NOMO-1 treated with DMSO at 0.1 percent for 48 hours (cell line): ENCODE measurements at regions not wholly inside any gene's neighbourhood (a gene's known extent, or its start where the extent isn't known, plus 50 kb on each side); places are given as distances from the start of the nearest gene placed in this dataset.
A peak's percentile ranks its signal among the peaks of the same experiment; 100 is the strongest.

Source experiments
- DNase-seq: peaks from one replicate; lab custom pipeline; 2025; ENCODE audit not compliant: unreplicated experiment; lab: John Stamatoyannopoulos, UW

DNA sequence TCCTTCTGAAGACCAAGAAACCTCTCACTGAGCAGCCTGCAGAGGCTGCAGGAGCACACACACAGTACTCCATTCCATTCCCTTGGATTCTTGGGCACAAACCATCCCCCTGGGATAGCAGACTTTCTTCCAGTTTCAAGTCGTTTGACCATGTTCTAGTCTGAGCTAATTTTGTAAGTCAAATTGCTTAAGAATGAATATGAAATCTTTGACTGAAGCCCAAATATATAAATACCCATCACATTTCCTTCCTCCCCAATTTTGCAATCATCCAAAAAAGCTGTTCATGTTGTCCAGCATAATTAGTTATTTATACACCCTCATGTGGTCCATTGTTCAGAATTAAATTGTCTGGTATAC lies 231.2 kb upstream of the TPRG1 start:
- DNase-seq, result peak; percentile 89

DNA sequence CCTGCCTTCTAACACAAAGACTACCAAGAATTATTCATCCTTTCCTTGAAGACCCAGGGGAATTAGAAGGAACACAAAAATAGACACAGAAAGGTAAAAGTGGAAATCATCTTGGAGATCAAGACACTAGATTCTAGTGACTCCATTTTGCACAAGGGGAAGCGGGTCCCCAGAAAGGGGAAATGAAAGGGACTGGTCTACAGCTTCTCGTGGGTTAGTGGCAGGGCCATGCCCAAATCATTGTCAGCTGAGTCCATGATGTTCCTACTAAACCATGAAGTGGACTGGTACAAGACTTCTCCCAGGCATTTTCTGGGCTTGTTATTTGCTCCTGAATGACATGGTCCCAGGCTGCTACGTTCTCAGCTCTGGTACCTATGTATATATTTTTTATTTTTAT lies 230.7 kb upstream of the TPRG1 start:
- DNase-seq, result peak; percentile 97

DNA sequence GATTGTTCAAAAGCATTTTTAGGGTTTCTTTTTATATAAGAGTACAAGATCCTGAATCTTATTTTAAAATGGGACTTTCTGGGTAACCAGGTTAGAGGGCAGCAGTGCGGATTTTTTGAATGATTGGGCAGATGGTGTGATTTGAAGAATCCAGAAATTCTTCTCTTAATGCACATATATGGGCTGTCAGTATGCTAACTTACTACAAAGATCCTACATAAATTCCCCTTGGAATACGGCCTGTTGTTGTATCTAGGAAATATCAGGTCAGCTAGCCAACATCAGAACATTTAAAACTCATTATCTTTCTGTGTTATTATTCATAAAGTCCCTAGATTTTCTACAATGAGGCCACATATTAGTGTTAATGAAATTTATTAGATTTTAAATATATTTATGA lies 229.6 kb upstream of the TPRG1 start:
- DNase-seq, result no peak

GRCh38 chr3:188943591-188943990 lies 228.2 kb upstream of the TPRG1 start:
- DNase-seq, result no peak

DNA sequence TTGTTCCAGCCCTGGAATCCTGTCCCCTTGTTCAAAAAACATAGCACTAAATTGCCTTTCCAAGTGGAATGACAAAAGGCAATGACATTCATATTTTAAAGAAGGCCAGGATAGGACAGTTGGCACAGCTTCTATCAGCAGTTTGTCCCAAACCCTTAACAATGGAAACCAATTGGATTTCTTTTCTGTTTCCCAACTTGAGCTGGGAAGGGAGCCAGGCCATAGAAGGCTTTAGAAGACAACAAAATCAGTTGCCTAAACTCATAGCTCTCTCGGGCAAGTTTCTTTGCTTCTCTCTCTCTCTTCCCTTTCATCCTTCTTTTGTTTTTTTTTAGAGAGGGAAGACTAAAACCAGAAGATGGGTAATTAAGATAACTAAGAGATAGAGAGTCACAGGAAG lies 227.7 kb upstream of the TPRG1 start:
- DNase-seq, result no peak

DNA sequence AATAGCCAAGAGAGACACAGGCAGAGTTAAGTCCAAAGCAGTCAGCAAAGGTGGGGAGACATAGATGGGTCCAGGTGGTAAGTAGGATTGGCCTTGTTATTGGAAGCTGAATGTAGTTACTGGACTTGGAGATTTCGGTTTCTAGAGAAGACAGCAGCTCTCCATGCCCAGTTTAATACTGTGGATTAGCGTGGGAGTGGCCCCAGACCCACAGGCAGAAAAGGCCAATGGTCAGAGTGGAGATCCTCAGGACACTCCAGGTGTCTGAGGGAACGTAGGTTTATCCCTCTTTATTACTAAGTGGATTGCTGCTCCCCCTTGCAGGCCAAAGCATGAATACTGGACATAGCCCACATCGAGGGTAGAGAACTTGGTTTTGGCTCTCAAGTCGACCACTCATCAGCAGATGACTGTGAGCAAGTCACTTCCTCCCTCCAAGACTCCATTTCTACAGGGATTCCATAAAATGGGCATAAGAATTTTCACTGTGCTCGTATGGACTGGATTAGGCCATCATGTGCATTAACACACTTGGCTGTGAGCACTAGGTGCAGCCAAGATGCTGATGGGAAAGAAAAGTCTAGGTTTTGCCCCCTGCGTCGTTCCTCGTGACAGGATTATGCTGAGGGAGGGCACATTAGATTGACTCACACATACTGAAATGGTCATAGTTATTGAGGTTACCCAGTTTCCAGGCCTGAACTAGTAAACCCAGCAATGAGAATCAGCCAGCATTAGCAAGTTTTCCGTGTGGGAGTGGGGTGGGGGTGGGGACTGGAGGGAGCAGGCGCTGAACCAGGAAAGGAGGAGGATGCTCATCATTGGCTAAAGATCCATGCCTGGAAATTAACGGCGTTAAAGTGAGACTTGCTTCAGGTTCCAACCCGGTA lies 225.2 kb upstream of the TPRG1 start:
- DNase-seq, result no peak

- peak; percentile 99 for DNase-seq
Observed at GRCh38 chr3:188947401-188948280, 224.1 kb upstream of the TPRG1 start.

GRCh38 chr3:188948281-188948996 lies 223.3 kb upstream of the TPRG1 start:
- peak; percentile 88 for DNase-seq

DNA sequence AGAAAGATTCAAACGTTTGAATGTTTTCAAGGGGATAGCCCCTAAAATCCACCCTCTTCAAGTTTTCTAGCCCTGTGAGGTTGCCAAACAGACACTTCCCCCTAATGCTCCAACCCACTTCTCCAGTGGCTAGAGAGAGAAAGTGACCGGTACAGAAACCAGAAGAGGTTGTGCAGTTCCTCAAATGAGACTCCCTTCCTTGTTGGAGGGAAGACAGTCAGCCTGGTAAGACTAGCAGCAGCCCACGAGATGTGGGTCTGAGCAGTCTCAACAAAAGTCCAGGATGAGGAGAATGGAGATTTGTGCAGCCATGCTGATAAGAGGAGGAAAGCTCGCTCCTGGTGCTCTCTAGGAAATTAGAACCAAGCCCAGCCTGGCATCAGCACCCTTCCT lies 222.8 kb upstream of the TPRG1 start:
- DNase-seq, result peak; percentile 99

DNA sequence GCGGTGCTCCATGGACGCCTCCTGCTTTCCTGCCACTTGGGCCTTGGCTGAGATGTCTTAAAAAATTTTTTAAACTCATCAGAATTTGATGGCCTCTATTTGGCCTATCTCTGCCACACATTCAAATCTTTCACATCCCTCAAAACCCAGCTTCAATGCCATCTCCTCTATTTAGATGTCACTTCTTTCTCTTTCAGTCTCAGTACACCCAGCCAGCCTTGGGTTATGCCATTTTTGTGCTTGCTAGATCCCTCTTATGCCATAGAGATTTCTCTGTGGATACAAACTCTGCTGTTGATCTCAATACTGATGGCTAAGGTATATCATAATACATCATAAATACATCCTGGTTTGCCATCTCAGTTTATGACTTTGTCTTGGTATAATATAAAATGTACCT lies 222.3 kb upstream of the TPRG1 start:
- no peak for DNase-seq

- DNase-seq, result no peak
Observed at GRCh38 chr3:188949996-188950395, 221.8 kb upstream of the TPRG1 start.

GRCh38 chr3:188950832-188951489 lies 220.8 kb upstream of the TPRG1 start:
- DNase-seq, result peak; percentile 94

- DNase-seq, result no peak
Observed at GRCh38 chr3:188951734-188952133, 220.0 kb upstream of the TPRG1 start.

DNA sequence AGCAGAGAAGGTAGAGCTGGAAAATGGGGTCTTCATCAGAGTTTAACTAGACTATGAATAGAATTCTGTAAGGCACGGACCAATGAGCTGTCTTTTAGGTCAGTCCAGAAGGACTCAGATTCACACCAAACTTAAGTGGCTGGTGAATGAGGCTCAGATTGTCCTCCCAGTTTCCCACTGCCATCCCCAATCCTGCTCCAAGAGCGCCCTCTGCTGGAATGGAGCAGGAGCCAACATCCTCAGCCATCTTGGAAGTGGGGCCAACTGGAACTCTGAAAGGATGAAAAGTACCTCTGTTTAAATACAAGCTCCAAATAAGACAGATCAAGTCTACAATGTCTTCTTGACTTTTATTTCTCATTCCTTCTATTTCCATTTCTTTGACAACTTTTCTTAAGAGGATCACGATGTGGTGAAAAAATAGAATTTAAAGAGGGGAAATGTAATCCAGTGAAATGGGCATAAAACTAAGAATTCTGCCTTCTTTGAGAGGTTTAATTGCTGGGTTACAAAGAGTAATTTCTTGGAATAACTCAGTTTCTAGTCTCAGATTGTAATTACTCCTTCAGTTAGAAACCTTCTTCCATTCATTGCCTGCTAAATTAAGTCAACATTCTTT lies 217.1 kb upstream of the TPRG1 start:
- DNase-seq, result peak; percentile 90

DNA sequence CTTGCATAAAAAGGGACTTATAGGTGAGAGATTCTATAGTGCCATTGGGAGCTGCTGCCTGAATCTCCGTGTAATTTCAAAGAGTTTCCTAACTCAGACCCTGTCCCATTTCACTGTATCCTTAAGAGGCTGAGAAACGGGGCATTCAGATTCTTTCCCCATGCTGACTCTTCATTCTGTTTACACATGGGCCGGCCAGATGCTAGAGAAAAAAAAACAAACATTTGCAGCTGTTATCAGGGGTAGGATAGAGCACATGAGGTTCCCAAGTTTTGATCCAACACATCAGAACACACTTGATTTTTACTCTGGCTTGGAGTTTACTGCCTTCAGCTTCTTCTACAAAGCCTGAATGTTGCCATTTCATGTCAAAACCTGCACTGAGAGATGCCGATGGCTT lies 215.9 kb upstream of the TPRG1 start:
- no peak for DNase-seq

DNA sequence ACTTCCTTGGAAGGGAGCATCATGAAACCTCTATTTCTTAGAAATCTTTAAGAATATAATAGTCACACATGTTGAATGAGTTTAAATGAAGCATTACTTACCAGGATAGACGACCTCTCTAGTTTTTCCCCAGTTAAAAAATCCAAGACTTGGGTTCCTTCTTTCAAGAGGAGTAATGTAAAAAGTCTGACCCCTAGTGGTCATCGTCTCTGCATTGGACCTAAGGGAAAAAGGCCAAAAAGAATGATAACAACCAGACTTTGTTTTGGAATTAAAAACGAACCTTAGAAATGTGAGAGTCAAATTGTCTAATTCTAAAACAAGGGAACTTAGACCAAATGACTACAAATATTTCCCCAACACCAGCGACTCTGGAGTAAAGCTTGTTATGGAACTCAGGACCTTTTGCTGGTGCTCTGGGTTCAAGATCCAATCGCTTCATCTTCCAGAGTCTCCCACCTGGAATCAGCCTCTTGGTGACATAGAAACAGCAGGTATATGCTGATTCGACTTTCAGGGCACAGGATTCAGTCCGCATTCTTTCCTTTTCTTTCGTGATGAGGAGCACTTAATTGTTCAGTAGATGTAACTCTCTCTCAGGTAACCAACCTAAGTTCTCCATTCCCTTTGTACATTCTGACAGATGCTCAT lies 214.8 kb upstream of the TPRG1 start:
- peak; percentile 72 for DNase-seq

GRCh38 chr3:188959013-188959412 lies 212.8 kb upstream of the TPRG1 start:
- no peak for DNase-seq

DNA sequence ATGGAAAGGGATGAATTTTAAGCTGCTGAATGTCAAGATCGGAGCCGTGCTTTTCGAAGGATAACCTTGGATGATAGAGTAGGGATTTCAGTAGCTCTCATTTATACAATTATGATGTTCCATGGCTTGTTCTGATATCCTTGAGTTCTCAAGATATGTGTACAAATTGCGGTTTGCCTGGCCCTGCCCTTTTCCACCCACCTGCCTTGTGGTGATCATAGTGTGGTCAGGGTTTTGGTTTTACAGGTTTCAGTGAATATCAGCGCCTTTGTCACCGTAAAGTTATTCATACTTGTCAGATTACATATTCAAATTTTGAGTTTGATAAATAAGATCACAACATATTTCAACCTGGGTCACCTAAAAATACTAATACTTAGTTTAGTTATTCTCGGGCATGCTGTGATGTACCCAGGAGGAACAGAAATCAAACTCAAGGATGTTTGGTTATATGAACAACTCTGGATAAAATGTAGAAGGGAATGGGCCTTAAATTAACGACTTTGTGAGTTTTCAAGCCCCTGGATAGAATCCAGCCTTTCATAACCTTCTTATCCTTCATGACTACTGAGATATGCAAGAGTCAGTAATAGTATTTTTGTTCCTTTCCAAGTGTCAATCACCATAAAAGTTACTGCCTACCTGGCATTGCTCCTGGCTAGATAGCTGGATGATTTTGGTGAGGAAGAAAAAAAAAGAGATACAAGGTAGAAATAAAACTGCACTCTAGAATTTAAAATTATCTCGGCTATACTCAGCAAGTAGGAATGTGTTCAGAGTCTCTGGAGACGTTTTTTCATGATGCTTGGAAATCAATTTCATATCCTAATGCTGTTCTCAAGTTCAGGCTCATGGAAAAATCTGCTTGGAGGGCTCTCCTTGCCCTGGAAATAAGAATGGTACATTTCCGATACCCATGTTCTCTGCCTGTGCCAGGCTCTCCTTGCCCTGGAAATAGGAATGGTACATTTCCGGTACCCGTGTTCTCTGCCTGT lies 209.2 kb upstream of the TPRG1 start:
- DNase-seq, result no peak

DNA sequence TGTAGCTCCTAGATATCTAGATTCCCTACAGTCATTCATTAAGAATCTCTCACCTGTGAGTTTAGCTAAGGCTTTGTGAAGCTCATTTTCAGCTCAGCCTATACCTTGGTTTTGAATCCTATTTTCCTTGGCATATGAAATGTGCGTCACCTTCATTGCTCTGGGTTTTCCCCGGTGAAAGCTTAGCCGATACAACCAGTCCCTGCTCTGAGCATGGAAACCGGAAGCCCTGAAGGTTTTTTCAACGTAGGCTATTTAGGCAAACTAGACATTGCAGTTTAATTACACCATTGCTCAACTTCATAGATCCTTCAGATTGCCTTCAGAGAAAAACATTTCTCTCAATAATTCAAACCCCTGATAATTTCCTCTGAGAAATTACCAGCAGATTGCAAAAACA lies 206.8 kb upstream of the TPRG1 start:
- peak; percentile 83 for DNase-seq
